ENCODE measurements at regions not wholly inside any gene's neighbourhood (a gene's known extent, or its start where the extent isn't known, plus 50 kb on each side); places are given as distances from the start of the nearest gene placed in this dataset.

- no peak overlapping the region for H3K27ac ChIP-seq
- no peak overlapping the region for H3K9ac ChIP-seq (ENCODE audit: insufficient read length)
- TF ChIP-seq EZH2 (IDR thresholded peaks at IDR 0.05): no peak
- no peak for TF ChIP-seq FOXP2 (optimal IDR thresholded peaks at IDR 0.05; ENCODE audit: control extremely low read depth, extremely low read length, insufficient read depth)
- no peak for TF ChIP-seq POLR2AphosphoS5 (IDR thresholded peaks at IDR 0.05; ENCODE audit: borderline replicate concordance, low read depth, low read length)
- no peak for DNase-seq (ENCODE audit: low read depth, low spot score)
- no peaks in the 10 kb centered on the region for H3K36me3 ChIP-seq (ENCODE audit: insufficient read depth, low read length)
- no peak overlapping the region for H3K4me3 ChIP-seq
- H3K9me3 ChIP-seq (ENCODE audit: low read depth, low read length): no peaks in the 10 kb centered on the region
Observed at GRCh38 chr2:217642944-217643343, 359.9 kb downstream of the TNS1 start.

GRCh38 chr2:217641960-217642359 is 360.8 kb downstream of the TNS1 start:
- DNase-seq (ENCODE audit: low read depth, low spot score): no peak
- no peaks in the 10 kb centered on the region for H3K36me3 ChIP-seq (ENCODE audit: insufficient read depth, low read length)
- H3K27ac ChIP-seq: no peak overlapping the region
- H3K9me3 ChIP-seq (ENCODE audit: low read depth, low read length): no peaks in the 10 kb centered on the region
- TF ChIP-seq EZH2 (IDR thresholded peaks at IDR 0.05): no peak
- TF ChIP-seq POLR2AphosphoS5 (IDR thresholded peaks at IDR 0.05; ENCODE audit: borderline replicate concordance, low read depth, low read length): no peak
- TF ChIP-seq FOXP2 (optimal IDR thresholded peaks at IDR 0.05; ENCODE audit: control extremely low read depth, extremely low read length, insufficient read depth): no peak
- no peak overlapping the region for H3K9ac ChIP-seq (ENCODE audit: insufficient read length)
- H3K4me3 ChIP-seq: no peak overlapping the region

GRCh38 chr2:217639481-217639880 is 363.3 kb downstream of the TNS1 start:
- Histone ChIP-seq H3K9me3 (ENCODE audit: low read depth, low read length) (no peaks in the 10 kb centered on the region), H3K4me3 (no peak overlapping the region), H3K27ac (no peak overlapping the region), H3K9ac (ENCODE audit: insufficient read length) (no peak overlapping the region), H3K36me3 (ENCODE audit: insufficient read depth, low read length) (no peaks in the 10 kb centered on the region)
- DNase-seq (ENCODE audit: low read depth, low spot score): no peak
- TF ChIP-seq FOXP2 (optimal IDR thresholded peaks at IDR 0.05; ENCODE audit: control extremely low read depth, extremely low read length, insufficient read depth): no peak
- no peak for TF ChIP-seq EZH2 (IDR thresholded peaks at IDR 0.05)
- TF ChIP-seq POLR2AphosphoS5 (IDR thresholded peaks at IDR 0.05; ENCODE audit: borderline replicate concordance, low read depth, low read length): no peak

- no peak for DNase-seq (ENCODE audit: low read depth, low spot score)
- no peak overlapping the region for H3K4me3 ChIP-seq
- H3K27ac ChIP-seq: no peak overlapping the region
- H3K36me3 ChIP-seq (ENCODE audit: insufficient read depth, low read length): no peaks in the 10 kb centered on the region
- H3K9me3 ChIP-seq (ENCODE audit: low read depth, low read length): no peaks in the 10 kb centered on the region
- H3K9ac ChIP-seq (ENCODE audit: insufficient read length): no peak overlapping the region
- TF ChIP-seq POLR2AphosphoS5 (IDR thresholded peaks at IDR 0.05; ENCODE audit: borderline replicate concordance, low read depth, low read length): no peak
- TF ChIP-seq EZH2 (IDR thresholded peaks at IDR 0.05): no peak
- no peak for TF ChIP-seq FOXP2 (optimal IDR thresholded peaks at IDR 0.05; ENCODE audit: control extremely low read depth, extremely low read length, insufficient read depth)
Observed at GRCh38 chr2:217638533-217638932, 364.3 kb downstream of the TNS1 start.

GRCh38 chr2:217638031-217638430 is 364.8 kb downstream of the TNS1 start:
- no peaks in the 10 kb centered on the region for H3K9me3 ChIP-seq (ENCODE audit: low read depth, low read length)
- TF ChIP-seq POLR2AphosphoS5 (IDR thresholded peaks at IDR 0.05; ENCODE audit: borderline replicate concordance, low read depth, low read length) (no peak), EZH2 (IDR thresholded peaks at IDR 0.05) (no peak), FOXP2 (optimal IDR thresholded peaks at IDR 0.05; ENCODE audit: control extremely low read depth, extremely low read length, insufficient read depth) (no peak)
- DNase-seq (ENCODE audit: low read depth, low spot score): no peak
- no peaks in the 10 kb centered on the region for H3K36me3 ChIP-seq (ENCODE audit: insufficient read depth, low read length)
- H3K4me3 ChIP-seq: no peak overlapping the region
- H3K27ac ChIP-seq: no peak overlapping the region
- H3K9ac ChIP-seq (ENCODE audit: insufficient read length): no peak overlapping the region

GRCh38 chr2:217636991-217637561 is 365.7 kb downstream of the TNS1 start:
- no peak for DNase-seq (ENCODE audit: low read depth, low spot score)

GRCh38 chr2:217636578-217636977 is 366.2 kb downstream of the TNS1 start:
- no peak overlapping the region for H3K9ac ChIP-seq (ENCODE audit: insufficient read length)
- no peak for DNase-seq (ENCODE audit: low read depth, low spot score)
- H3K27ac ChIP-seq: no peak overlapping the region
- H3K36me3 ChIP-seq (ENCODE audit: insufficient read depth, low read length): no peaks in the 10 kb centered on the region
- H3K4me3 ChIP-seq: no peak overlapping the region
- no peaks in the 10 kb centered on the region for H3K9me3 ChIP-seq (ENCODE audit: low read depth, low read length)
- TF ChIP-seq FOXP2 (optimal IDR thresholded peaks at IDR 0.05; ENCODE audit: control extremely low read depth, extremely low read length, insufficient read depth): no peak
- TF ChIP-seq EZH2 (IDR thresholded peaks at IDR 0.05): no peak
- TF ChIP-seq POLR2AphosphoS5 (IDR thresholded peaks at IDR 0.05; ENCODE audit: borderline replicate concordance, low read depth, low read length): no peak

More at GRCh38 chr2:217636991-217637561, 365.7 kb downstream of the TNS1 start:
- Histone ChIP-seq H3K9me3 (ENCODE audit: low read depth, low read length) (no peaks in the 10 kb centered on the region), H3K4me3 (no peak overlapping the region), H3K27ac (no peak overlapping the region), H3K9ac (ENCODE audit: insufficient read length) (no peak overlapping the region), H3K36me3 (ENCODE audit: insufficient read depth, low read length) (no peaks in the 10 kb centered on the region)
- TF ChIP-seq EZH2 (IDR thresholded peaks at IDR 0.05) (no peak), FOXP2 (optimal IDR thresholded peaks at IDR 0.05; ENCODE audit: control extremely low read depth, extremely low read length, insufficient read depth) (no peak), POLR2AphosphoS5 (IDR thresholded peaks at IDR 0.05; ENCODE audit: borderline replicate concordance, low read depth, low read length) (no peak)

- no peak for TF ChIP-seq FOXP2 (optimal IDR thresholded peaks at IDR 0.05; ENCODE audit: control extremely low read depth, extremely low read length, insufficient read depth)
- no peak for TF ChIP-seq POLR2AphosphoS5 (IDR thresholded peaks at IDR 0.05; ENCODE audit: borderline replicate concordance, low read depth, low read length)
- TF ChIP-seq EZH2 (IDR thresholded peaks at IDR 0.05): no peak
- H3K9ac ChIP-seq (ENCODE audit: insufficient read length): no peak overlapping the region
- H3K36me3 ChIP-seq (ENCODE audit: insufficient read depth, low read length): no peaks in the 10 kb centered on the region
- H3K27ac ChIP-seq: no peak overlapping the region
- no peak for DNase-seq (ENCODE audit: low read depth, low spot score)
- no peak overlapping the region for H3K4me3 ChIP-seq
- H3K9me3 ChIP-seq (ENCODE audit: low read depth, low read length): no peaks in the 10 kb centered on the region
Observed at GRCh38 chr2:217634871-217635270, 367.9 kb downstream of the TNS1 start.

- DNase-seq (ENCODE audit: low read depth, low spot score): no peak
- Histone ChIP-seq H3K4me3 (no peak overlapping the region), H3K36me3 (ENCODE audit: insufficient read depth, low read length) (no peaks in the 10 kb centered on the region), H3K9me3 (ENCODE audit: low read depth, low read length) (no peaks in the 10 kb centered on the region), H3K9ac (ENCODE audit: insufficient read length) (no peak overlapping the region), H3K27ac (no peak overlapping the region)
- TF ChIP-seq FOXP2 (optimal IDR thresholded peaks at IDR 0.05; ENCODE audit: control extremely low read depth, extremely low read length, insufficient read depth): no peak
- TF ChIP-seq POLR2AphosphoS5 (IDR thresholded peaks at IDR 0.05; ENCODE audit: borderline replicate concordance, low read depth, low read length): no peak
- TF ChIP-seq EZH2 (IDR thresholded peaks at IDR 0.05): no peak
Observed at GRCh38 chr2:217632043-217632442, 370.8 kb downstream of the TNS1 start.

All from SK-N-MC (cell line).